ENCODE measurements at regions not wholly inside any gene's neighbourhood (a gene's known extent, or its start where the extent isn't known, plus 50 kb on each side); places are given as distances from the start of the nearest gene placed in this dataset.

DNA sequence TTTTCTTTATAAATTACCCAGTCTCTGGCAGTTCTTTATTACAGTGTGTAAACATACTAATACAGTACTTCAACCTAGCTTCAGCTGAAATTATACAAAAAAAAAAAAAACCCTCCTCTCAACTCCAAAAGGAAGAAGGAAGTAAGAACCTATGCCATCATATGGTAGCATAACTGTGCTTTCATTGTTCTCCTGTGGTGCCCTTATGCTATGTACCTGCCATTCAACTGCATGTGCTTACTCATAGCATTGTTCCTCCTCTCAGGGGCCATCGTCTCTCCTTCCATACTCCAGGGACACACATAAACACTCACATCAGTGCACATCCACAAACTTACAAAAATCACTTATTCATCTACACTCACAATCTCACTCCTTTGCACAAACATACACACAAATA, 470.1 kb upstream of the HS3ST1 start:
- TF ChIP-seq, protein P1, sequence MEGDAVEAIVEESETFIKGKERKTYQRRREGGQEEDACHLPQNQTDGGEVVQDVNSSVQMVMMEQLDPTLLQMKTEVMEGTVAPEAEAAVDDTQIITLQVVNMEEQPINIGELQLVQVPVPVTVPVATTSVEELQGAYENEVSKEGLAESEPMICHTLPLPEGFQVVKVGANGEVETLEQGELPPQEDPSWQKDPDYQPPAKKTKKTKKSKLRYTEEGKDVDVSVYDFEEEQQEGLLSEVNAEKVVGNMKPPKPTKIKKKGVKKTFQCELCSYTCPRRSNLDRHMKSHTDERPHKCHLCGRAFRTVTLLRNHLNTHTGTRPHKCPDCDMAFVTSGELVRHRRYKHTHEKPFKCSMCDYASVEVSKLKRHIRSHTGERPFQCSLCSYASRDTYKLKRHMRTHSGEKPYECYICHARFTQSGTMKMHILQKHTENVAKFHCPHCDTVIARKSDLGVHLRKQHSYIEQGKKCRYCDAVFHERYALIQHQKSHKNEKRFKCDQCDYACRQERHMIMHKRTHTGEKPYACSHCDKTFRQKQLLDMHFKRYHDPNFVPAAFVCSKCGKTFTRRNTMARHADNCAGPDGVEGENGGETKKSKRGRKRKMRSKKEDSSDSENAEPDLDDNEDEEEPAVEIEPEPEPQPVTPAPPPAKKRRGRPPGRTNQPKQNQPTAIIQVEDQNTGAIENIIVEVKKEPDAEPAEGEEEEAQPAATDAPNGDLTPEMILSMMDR (IDR thresholded peaks at IDR 0.05; ENCODE audit: low read depth, low read length): no peak
- H3K4me3 ChIP-seq (ENCODE audit: low read depth, low read length): no peak overlapping the region
- H3K36me3 ChIP-seq: no peaks in the 10 kb centered on the region
- no peak overlapping the region for H3K27ac ChIP-seq
- H3K9me3 ChIP-seq (ENCODE audit: severe bottlenecking): peaks cover 13% of the 10 kb centered on the region
- no peak for DNase-seq
- H3K27me3 ChIP-seq (ENCODE audit: insufficient read depth, low read depth, severe bottlenecking): no peaks in the 10 kb centered on the region

DNA sequence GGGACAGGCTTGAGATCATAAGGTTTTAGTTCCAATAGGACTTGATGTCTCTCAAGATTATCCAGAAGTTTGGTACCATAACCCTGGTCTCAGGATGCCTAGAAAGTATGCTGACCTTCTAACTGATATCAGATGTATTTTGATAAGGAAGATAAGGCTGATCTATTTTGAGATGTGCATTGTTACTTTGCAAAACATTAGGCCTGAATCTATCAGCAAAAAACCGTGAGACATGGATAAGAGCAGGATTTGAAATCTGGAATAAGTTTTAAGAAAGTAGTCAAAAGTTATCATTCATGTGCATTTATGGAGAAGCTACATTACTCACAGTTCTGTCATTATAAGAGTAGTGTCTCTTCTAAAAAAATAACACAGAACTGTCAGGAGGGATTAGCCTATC, 467.1 kb upstream of the HS3ST1 start:
- peaks cover 13% of the 10 kb centered on the region for H3K9me3 ChIP-seq (ENCODE audit: severe bottlenecking)
- H3K36me3 ChIP-seq: no peaks in the 10 kb centered on the region
- no peak for DNase-seq
- TF ChIP-seq, protein P1 (IDR thresholded peaks at IDR 0.05; ENCODE audit: low read depth, low read length): no peak
- H3K27ac ChIP-seq: no peak overlapping the region
- no peak overlapping the region for H3K4me3 ChIP-seq (ENCODE audit: low read depth, low read length)
- no peaks in the 10 kb centered on the region for H3K27me3 ChIP-seq (ENCODE audit: insufficient read depth, low read depth, severe bottlenecking)

DNA sequence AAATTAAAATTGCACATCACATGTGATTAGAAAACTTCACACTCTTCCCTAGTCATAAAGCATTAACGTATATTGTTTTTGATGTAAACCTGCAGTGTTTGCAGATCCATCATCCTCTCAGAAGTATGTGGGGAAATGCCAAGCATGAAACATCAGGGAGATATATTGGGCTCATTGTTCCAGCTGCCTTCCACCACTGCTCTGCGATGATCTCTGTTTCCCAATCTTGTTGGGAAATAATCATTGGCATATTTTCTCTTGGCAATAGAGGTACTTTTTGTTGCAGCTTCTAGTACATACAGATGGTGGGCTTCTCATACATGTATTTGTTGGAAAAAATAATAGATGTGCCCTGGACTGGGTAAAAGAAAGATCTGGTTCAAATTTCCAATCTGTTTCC, 466.3 kb upstream of the HS3ST1 start:
- TF ChIP-seq, protein P1 (IDR thresholded peaks at IDR 0.05; ENCODE audit: low read depth, low read length): no peak
- Histone ChIP-seq H3K27me3 (ENCODE audit: insufficient read depth, low read depth, severe bottlenecking) (no peaks in the 10 kb centered on the region), H3K4me3 (ENCODE audit: low read depth, low read length) (no peak overlapping the region), H3K27ac (no peak overlapping the region), H3K36me3 (no peaks in the 10 kb centered on the region), H3K9me3 (ENCODE audit: severe bottlenecking) (peaks cover 13% of the 10 kb centered on the region)
- no peak for DNase-seq

DNA sequence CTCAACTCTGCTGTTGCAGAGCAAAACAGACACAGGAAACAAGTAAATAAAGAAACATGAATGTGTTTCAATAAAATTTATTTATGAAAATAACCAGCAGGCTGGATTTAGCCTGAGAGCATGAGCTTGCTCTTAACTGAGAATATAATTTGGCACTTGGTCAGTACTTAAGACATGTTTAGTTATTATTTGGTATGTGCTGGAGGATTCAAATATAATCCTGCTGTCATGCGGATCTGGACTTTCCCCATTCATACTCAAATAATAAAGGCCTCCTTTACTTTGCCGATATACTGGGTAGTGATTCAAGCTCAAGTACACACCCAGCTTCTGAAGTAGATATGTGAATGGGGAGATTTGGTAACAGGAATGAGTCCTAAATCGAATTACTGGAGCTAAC, 465.5 kb upstream of the HS3ST1 start:
- Histone ChIP-seq H3K27me3 (ENCODE audit: insufficient read depth, low read depth, severe bottlenecking) (no peaks in the 10 kb centered on the region), H3K9me3 (ENCODE audit: severe bottlenecking) (peaks cover 13% of the 10 kb centered on the region), H3K36me3 (no peaks in the 10 kb centered on the region), H3K27ac (no peak overlapping the region), H3K4me3 (ENCODE audit: low read depth, low read length) (no peak overlapping the region)
- TF ChIP-seq, protein P1 (IDR thresholded peaks at IDR 0.05; ENCODE audit: low read depth, low read length): no peak
- DNase-seq: no peak

DNA sequence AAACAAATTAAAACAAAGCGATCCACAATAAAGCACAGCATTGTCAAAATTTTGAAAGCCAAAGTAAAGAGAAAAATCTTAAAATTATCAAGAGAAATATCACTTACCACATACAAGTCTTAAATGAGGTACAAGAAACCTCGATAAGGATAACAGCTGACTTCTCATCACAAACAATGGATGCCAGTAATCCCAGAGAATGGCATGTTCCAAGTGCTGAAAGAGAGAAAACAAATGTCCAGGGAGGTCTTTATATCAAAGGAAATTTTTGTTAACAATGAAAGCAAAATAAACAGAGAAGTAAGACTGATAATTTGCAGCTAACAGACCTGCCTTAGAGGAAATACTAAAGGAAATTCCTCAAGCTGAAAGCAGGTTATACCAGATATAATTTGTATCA, 460.4 kb upstream of the HS3ST1 start:
- Histone ChIP-seq H3K4me3 (ENCODE audit: low read depth, low read length) (no peak overlapping the region), H3K27me3 (ENCODE audit: insufficient read depth, low read depth, severe bottlenecking) (no peaks in the 10 kb centered on the region), H3K36me3 (no peaks in the 10 kb centered on the region), H3K9me3 (ENCODE audit: severe bottlenecking) (no peaks in the 10 kb centered on the region), H3K27ac (no peak overlapping the region)
- DNase-seq: no peak
- TF ChIP-seq, protein P1 (IDR thresholded peaks at IDR 0.05; ENCODE audit: low read depth, low read length): no peak

DNA sequence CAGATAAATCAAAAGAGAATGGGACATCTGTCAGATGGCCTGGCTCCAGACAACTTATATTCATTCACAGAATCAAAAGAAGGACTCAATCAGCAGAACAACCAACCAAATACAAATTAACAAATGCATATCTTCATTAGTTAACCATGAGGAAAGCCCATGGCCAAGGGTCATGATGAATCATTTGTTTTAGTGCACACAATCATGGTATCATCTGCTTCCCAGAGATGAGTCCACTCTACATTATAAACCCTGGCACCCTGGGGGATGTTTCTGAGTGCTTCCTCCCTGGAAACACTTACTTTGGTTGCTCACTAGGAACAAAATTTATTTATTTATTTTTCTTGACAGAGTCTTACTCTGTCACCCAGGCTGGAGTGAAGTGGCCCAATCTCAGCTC, 453.3 kb upstream of the HS3ST1 start:
- Histone ChIP-seq H3K27ac (no peak overlapping the region), H3K36me3 (no peaks in the 10 kb centered on the region), H3K27me3 (ENCODE audit: insufficient read depth, low read depth, severe bottlenecking) (no peaks in the 10 kb centered on the region), H3K4me3 (ENCODE audit: low read depth, low read length) (no peak overlapping the region), H3K9me3 (ENCODE audit: severe bottlenecking) (no peaks in the 10 kb centered on the region)
- TF ChIP-seq, protein P1 (IDR thresholded peaks at IDR 0.05; ENCODE audit: low read depth, low read length): no peak
- no peak for DNase-seq
